ENCODE measurements at regions not wholly inside any gene's neighbourhood (a gene's known extent, or its start where the extent isn't known, plus 50 kb on each side); places are given as distances from the start of the nearest gene placed in this dataset.

DNA sequence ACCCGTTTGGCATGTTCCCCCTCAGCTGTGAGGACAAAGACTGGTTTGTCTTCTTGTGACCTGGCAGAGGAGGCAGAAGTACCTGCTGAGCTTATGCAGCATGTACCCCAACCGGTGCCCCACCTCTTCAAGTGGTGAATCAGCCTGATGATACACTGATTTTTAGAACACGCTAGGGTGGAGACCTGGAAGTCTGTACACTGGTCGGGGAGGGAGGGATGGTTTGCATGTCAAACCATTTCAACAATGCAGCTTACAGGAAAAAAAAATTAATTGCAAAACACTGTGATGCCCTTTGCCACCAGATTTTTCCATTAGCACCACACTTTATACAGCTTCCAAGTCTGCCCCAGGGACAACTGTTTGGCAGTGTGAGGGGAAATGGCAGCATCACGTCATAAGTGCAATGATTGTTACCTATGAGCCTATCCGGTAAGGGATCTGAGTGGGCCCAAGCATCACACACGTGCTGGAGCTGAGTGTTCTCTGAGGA, 155.1 kb upstream of the DMRT1 start:
- TF ChIP-seq POLR2A (IDR thresholded peaks at IDR 0.05): no peak
- TF ChIP-seq, protein P1, sequence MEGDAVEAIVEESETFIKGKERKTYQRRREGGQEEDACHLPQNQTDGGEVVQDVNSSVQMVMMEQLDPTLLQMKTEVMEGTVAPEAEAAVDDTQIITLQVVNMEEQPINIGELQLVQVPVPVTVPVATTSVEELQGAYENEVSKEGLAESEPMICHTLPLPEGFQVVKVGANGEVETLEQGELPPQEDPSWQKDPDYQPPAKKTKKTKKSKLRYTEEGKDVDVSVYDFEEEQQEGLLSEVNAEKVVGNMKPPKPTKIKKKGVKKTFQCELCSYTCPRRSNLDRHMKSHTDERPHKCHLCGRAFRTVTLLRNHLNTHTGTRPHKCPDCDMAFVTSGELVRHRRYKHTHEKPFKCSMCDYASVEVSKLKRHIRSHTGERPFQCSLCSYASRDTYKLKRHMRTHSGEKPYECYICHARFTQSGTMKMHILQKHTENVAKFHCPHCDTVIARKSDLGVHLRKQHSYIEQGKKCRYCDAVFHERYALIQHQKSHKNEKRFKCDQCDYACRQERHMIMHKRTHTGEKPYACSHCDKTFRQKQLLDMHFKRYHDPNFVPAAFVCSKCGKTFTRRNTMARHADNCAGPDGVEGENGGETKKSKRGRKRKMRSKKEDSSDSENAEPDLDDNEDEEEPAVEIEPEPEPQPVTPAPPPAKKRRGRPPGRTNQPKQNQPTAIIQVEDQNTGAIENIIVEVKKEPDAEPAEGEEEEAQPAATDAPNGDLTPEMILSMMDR (IDR thresholded peaks at IDR 0.05): no peak
- TF ChIP-seq POLR2AphosphoS5 (IDR thresholded peaks at IDR 0.05): peak in 1 of 3 donors; percentile 38
